CD8-positive, alpha-beta memory T cell (primary cell): ENCODE measurements at regions not wholly inside any gene's neighbourhood (a gene's known extent, or its start where the extent isn't known, plus 50 kb on each side); places are given as distances from the start of the nearest gene placed in this dataset.

Experiments
- CTCF ChIA-PET: fragments of 350-600 bp; sonication (Branson Sonifier 250); formaldehyde crosslinking; loops from one replicate; lab custom pipeline; 2021; ENCODE audit warnings: antibody characterized with exemption; lab: Charles Lee
- POLR2A ChIA-PET: fragments of 350-600 bp; sonication (Branson Sonifier 250); formaldehyde crosslinking; loops from one replicate; lab custom pipeline; 2021; ENCODE audit warnings: antibody characterized with exemption; lab: Charles Lee
- DNase-seq, 5 donors: peaks; one replicate each; pipeline versions ENCODE4 v3.0.0 to v3.0.0-alpha.2; 2020 to 2022; ENCODE audit warnings: mixed read lengths in 1 of 5
- H3K27ac ChIP-seq: one replicate; pipeline ENCODE4 v1.7.0; 2013; ENCODE audit warnings: low read depth, mild to moderate bottlenecking, low read length, moderate library complexity
- H3K27me3 ChIP-seq: 2 replicates; pipeline ENCODE4 v1.7.0; 2013; ENCODE audit warnings: low read length, mild to moderate bottlenecking; ENCODE audit not compliant: insufficient read depth, poor library complexity, severe bottlenecking
- H3K36me3 ChIP-seq: 2 replicates; pipeline ENCODE4 v1.7.0; 2013; ENCODE audit warnings: mild to moderate bottlenecking, low read length, moderate library complexity; ENCODE audit not compliant: insufficient read depth
- H3K4me1 ChIP-seq: 2 replicates; pipeline ENCODE4 v1.7.0; 2013; ENCODE audit warnings: mild to moderate bottlenecking, low read length, moderate library complexity; ENCODE audit not compliant: insufficient read depth
- H3K4me3 ChIP-seq: 2 replicates; pipeline ENCODE4 v1.7.0; 2013; ENCODE audit warnings: mild to moderate bottlenecking, low read length
- H3K9me3 ChIP-seq: 2 replicates; pipeline ENCODE4 v1.7.0; 2013; ENCODE audit warnings: mild to moderate bottlenecking, low read length
- H3K27ac Mint-ChIP-seq, 8 donors: one replicate each; pipeline ENCODE4 v1.8.0; 2020 to 2021; ENCODE audit warnings: mixed read lengths in 8 of 8, mild to moderate bottlenecking in 6 of 8, inconsistent platforms in 3 of 8, moderate library complexity in 3 of 8
- H3K27me3 Mint-ChIP-seq, 2 donors: one replicate each; pipeline ENCODE4 v1.8.0; 2020 to 2021; ENCODE audit warnings: mixed read lengths in 2 of 2, mild to moderate bottlenecking in 1 of 2, moderate library complexity in 1 of 2
- H3K36me3 Mint-ChIP-seq, 3 donors: one replicate each; pipeline ENCODE4 v1.8.0; 2020 to 2021; ENCODE audit warnings: mixed read lengths in 3 of 3, inconsistent platforms in 1 of 3, mild to moderate bottlenecking in 1 of 3
- H3K4me1 Mint-ChIP-seq, 3 donors: one replicate each; pipeline ENCODE4 v1.8.0; 2020 to 2021; ENCODE audit warnings: mixed read lengths in 3 of 3, inconsistent platforms in 1 of 3, mild to moderate bottlenecking in 1 of 3
- H3K4me3 Mint-ChIP-seq, 7 donors: one replicate each; pipeline ENCODE4 v1.8.0; 2020 to 2021; ENCODE audit warnings: mixed read lengths in 7 of 7, mild to moderate bottlenecking in 6 of 7, moderate library complexity in 4 of 7, inconsistent platforms in 2 of 7
- H3K9me3 Mint-ChIP-seq, 5 donors: one replicate each; pipeline ENCODE4 v1.8.0; 2020 to 2022; ENCODE audit warnings: mixed read lengths in 5 of 5, mild to moderate bottlenecking in 3 of 5, moderate library complexity in 2 of 5, inconsistent platforms in 1 of 5

- CTCF ChIA-PET: no interaction called here
Measured at GRCh38 chr2:58545300-58546280, 304.5 kb upstream of the FANCL start.

GRCh38 chr2:58543442-58543841, 302.3 kb upstream of the FANCL start:
- CTCF ChIA-PET: no interaction called here
- H3K27ac Mint-ChIP-seq: no peak overlapping the region
- peaks cover 0 to 2% (median 2%) of the 10 kb centered on the region in 5 donors for H3K9me3 Mint-ChIP-seq
- no peak overlapping the region for H3K27ac ChIP-seq
- DNase-seq: no peak
- no peaks in the 10 kb centered on the region for H3K36me3 ChIP-seq
- peaks cover 0 to 5% of the 10 kb centered on the region in 2 donors for H3K27me3 Mint-ChIP-seq
- no peak overlapping the region for H3K4me3 ChIP-seq
- no peaks in the 10 kb centered on the region for H3K4me1 Mint-ChIP-seq
- no peaks in the 10 kb centered on the region for H3K9me3 ChIP-seq
- H3K27me3 ChIP-seq: no peaks in the 10 kb centered on the region
- POLR2A ChIA-PET: no interaction called here
- no peaks in the 10 kb centered on the region for H3K36me3 Mint-ChIP-seq
- no peaks in the 10 kb centered on the region for H3K4me1 ChIP-seq
- H3K4me3 Mint-ChIP-seq: no peak overlapping the region

More at GRCh38 chr2:58545300-58546280, 304.5 kb upstream of the FANCL start:
- peaks cover 0 to 5% of the 10 kb centered on the region in 2 donors for H3K27me3 Mint-ChIP-seq
- DNase-seq: no peak
- H3K4me3 Mint-ChIP-seq: no peak overlapping the region
- H3K36me3 Mint-ChIP-seq: no peaks in the 10 kb centered on the region
- Histone ChIP-seq H3K36me3 (no peaks in the 10 kb centered on the region), H3K9me3 (no peaks in the 10 kb centered on the region), H3K27ac (no peak overlapping the region), H3K27me3 (no peaks in the 10 kb centered on the region), H3K4me1 (no peaks in the 10 kb centered on the region), H3K4me3 (no peak overlapping the region)
- H3K4me1 Mint-ChIP-seq: no peaks in the 10 kb centered on the region
- no peak overlapping the region for H3K27ac Mint-ChIP-seq
- peaks cover 0 to 3% (median 2%) of the 10 kb centered on the region in 5 donors for H3K9me3 Mint-ChIP-seq
- POLR2A ChIA-PET: no interaction called here

GRCh38 chr2:58541511-58541910, 300.4 kb upstream of the FANCL start:
- H3K4me1 ChIP-seq: no peaks in the 10 kb centered on the region
- H3K4me1 Mint-ChIP-seq: no peaks in the 10 kb centered on the region
- ChIA-PET POLR2A (no interaction called here), CTCF (no interaction called here)
- H3K36me3 ChIP-seq: no peaks in the 10 kb centered on the region
- no peak overlapping the region for H3K27ac ChIP-seq
- H3K9me3 Mint-ChIP-seq: peaks cover 0 to 2% (median 0%) of the 10 kb centered on the region in 5 donors
- H3K9me3 ChIP-seq: no peaks in the 10 kb centered on the region
- no peaks in the 10 kb centered on the region for H3K36me3 Mint-ChIP-seq
- no peak for DNase-seq
- H3K27me3 Mint-ChIP-seq: peaks cover 0 to 1% of the 10 kb centered on the region in 2 donors
- H3K27me3 ChIP-seq: no peaks in the 10 kb centered on the region
- no peak overlapping the region for H3K4me3 Mint-ChIP-seq
- H3K27ac Mint-ChIP-seq: no peak overlapping the region
- H3K4me3 ChIP-seq: no peak overlapping the region

GRCh38 chr2:58540681-58541080, 299.6 kb upstream of the FANCL start:
- H3K27me3 Mint-ChIP-seq: no peaks in the 10 kb centered on the region
- Histone ChIP-seq H3K4me3 (no peak overlapping the region), H3K36me3 (no peaks in the 10 kb centered on the region), H3K4me1 (no peaks in the 10 kb centered on the region), H3K9me3 (no peaks in the 10 kb centered on the region), H3K27me3 (no peaks in the 10 kb centered on the region), H3K27ac (no peak overlapping the region)
- H3K4me1 Mint-ChIP-seq: no peaks in the 10 kb centered on the region
- peaks cover 0 to 2% (median 0%) of the 10 kb centered on the region in 5 donors for H3K9me3 Mint-ChIP-seq
- POLR2A ChIA-PET: no interaction called here
- CTCF ChIA-PET: no interaction called here
- DNase-seq: no peak
- no peaks in the 10 kb centered on the region for H3K36me3 Mint-ChIP-seq
- H3K4me3 Mint-ChIP-seq: no peak overlapping the region
- no peak overlapping the region for H3K27ac Mint-ChIP-seq

- H3K4me1 ChIP-seq: no peaks in the 10 kb centered on the region
- no peak overlapping the region for H3K27ac Mint-ChIP-seq
- H3K4me3 ChIP-seq: no peak overlapping the region
- no peaks in the 10 kb centered on the region for H3K27me3 ChIP-seq
- ChIA-PET CTCF (no interaction called here), POLR2A (no interaction called here)
- H3K36me3 ChIP-seq: no peaks in the 10 kb centered on the region
- H3K4me3 Mint-ChIP-seq: no peak overlapping the region
- no peaks in the 10 kb centered on the region for H3K27me3 Mint-ChIP-seq
- DNase-seq: no peak
- no peaks in the 10 kb centered on the region for H3K4me1 Mint-ChIP-seq
- H3K36me3 Mint-ChIP-seq: no peaks in the 10 kb centered on the region
- no peak overlapping the region for H3K27ac ChIP-seq
- H3K9me3 ChIP-seq: no peaks in the 10 kb centered on the region
- H3K9me3 Mint-ChIP-seq: peaks cover 0 to 2% (median 0%) of the 10 kb centered on the region in 5 donors
Measured at GRCh38 chr2:58539973-58540372, 298.8 kb upstream of the FANCL start.

- Mint-ChIP-seq H3K4me1 (no peaks in the 10 kb centered on the region), H3K27me3 (no peaks in the 10 kb centered on the region), H3K4me3 (no peak overlapping the region), H3K27ac (no peak overlapping the region), H3K36me3 (no peaks in the 10 kb centered on the region), H3K9me3 (peaks cover 0 to 5% (median 0%) of the 10 kb centered on the region in 5 donors)
- ChIA-PET CTCF (no interaction called here), POLR2A (no interaction called here)
- H3K4me1 ChIP-seq: no peaks in the 10 kb centered on the region
- H3K27me3 ChIP-seq: no peaks in the 10 kb centered on the region
- no peak for DNase-seq
- no peak overlapping the region for H3K4me3 ChIP-seq
- H3K27ac ChIP-seq: no peak overlapping the region
- no peaks in the 10 kb centered on the region for H3K9me3 ChIP-seq
- H3K36me3 ChIP-seq: no peaks in the 10 kb centered on the region
Measured at GRCh38 chr2:58535990-58536389, 294.9 kb upstream of the FANCL start.

- no peak overlapping the region for H3K4me3 ChIP-seq
- H3K9me3 Mint-ChIP-seq: peaks cover 0 to 3% (median 0%) of the 10 kb centered on the region in 5 donors
- no peak overlapping the region for H3K27ac Mint-ChIP-seq
- no peak overlapping the region for H3K4me3 Mint-ChIP-seq
- no peaks in the 10 kb centered on the region for H3K9me3 ChIP-seq
- no peaks in the 10 kb centered on the region for H3K36me3 ChIP-seq
- H3K27me3 Mint-ChIP-seq: no peaks in the 10 kb centered on the region
- H3K4me1 ChIP-seq: no peaks in the 10 kb centered on the region
- H3K27me3 ChIP-seq: no peaks in the 10 kb centered on the region
- no peaks in the 10 kb centered on the region for H3K36me3 Mint-ChIP-seq
- ChIA-PET CTCF (no interaction called here), POLR2A (no interaction called here)
- DNase-seq: no peak
- H3K4me1 Mint-ChIP-seq: no peaks in the 10 kb centered on the region
- H3K27ac ChIP-seq: no peak overlapping the region
Measured at GRCh38 chr2:58535182-58535581, 294.1 kb upstream of the FANCL start.

GRCh38 chr2:58533376-58533775, 292.3 kb upstream of the FANCL start:
- no peaks in the 10 kb centered on the region for H3K36me3 Mint-ChIP-seq
- no peaks in the 10 kb centered on the region for H3K36me3 ChIP-seq
- H3K4me3 ChIP-seq: no peak overlapping the region
- no peak overlapping the region for H3K27ac ChIP-seq
- no peaks in the 10 kb centered on the region for H3K4me1 Mint-ChIP-seq
- no peaks in the 10 kb centered on the region for H3K9me3 ChIP-seq
- H3K27me3 ChIP-seq: no peaks in the 10 kb centered on the region
- DNase-seq: no peak
- POLR2A ChIA-PET: no interaction called here
- peak overlapping the region in 1 of 8 donors; percentile 42 for H3K27ac Mint-ChIP-seq
- H3K27me3 Mint-ChIP-seq: peaks cover 4 to 6% of the 10 kb centered on the region in 2 donors
- no peaks in the 10 kb centered on the region for H3K4me1 ChIP-seq
- CTCF ChIA-PET: no interaction called here
- peaks cover 0 to 4% (median 0%) of the 10 kb centered on the region in 5 donors for H3K9me3 Mint-ChIP-seq
- no peak overlapping the region for H3K4me3 Mint-ChIP-seq
